NCI-H1436 (cell line): ENCODE measurements at regions not wholly inside any gene's neighbourhood (a gene's known extent, or its start where the extent isn't known, plus 50 kb on each side); places are given as distances from the start of the nearest gene placed in this dataset.

ENCODE experiments used
- DNase-seq: peaks from one replicate; lab custom pipeline; 2025; lab: John Stamatoyannopoulos, UW

- no peak for DNase-seq
These were observed 82.9 kb downstream of the ELOVL4 start for GRCh38 chr6:79864421-79864820.

DNA sequence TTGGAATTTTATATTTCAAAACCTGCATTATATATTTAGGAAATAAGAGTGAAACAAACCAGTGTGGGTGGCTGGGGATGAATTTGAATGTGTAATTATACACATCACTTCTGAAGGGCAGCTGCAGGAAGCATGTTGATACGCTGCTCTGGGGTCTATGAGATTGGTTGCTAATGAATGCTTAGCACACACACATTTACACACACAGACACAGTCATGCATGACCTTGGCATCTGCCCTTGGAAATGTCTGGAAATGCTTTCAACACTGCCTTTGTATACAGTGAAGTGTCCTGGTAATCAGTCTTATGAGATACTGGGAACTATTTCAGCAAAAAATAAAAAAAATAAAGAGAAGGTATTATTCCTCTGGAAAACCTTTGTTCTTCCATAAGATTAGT, 83.4 kb downstream of the ELOVL4 start:
- peak; percentile 19 for DNase-seq

DNA sequence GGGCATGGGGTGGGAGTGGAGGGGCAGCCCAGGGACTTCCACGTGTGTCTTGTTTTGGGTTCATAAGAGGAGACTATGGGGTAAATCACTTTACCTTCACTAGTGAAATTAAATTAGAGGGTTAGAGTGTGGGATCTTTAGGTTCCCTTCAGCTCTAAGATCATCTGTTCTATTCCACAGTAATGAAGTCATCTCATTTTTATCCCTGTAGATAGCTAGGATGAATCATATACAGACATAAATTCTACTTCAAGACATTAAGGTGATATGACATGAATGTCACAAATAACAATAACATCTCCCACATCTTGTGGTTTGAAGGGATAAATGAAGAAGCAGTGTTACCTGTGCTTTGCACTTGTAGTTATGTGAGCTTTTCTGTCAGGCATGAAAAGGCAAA, 83.8 kb downstream of the ELOVL4 start:
- no peak for DNase-seq

DNA sequence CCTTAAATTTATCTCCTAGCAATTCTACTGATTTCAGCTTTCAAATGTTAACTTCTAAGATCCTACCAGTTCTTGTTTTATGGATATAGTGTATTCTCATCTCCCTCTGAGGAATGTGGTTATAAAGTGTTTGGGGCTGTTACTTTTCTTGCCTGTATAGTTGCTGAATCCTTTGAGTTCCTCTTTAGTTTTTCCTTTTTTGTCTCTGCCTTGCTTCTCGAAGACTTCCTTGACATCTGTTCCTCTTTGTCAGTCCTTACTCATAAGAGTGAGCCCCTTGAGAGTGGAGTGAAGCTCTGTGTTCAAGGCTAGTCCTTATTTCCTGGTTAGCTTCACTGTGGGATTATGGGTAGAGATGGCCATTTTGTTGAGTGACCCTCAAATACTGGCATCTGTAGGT, 84.6 kb downstream of the ELOVL4 start:
- no peak for DNase-seq

GRCh38 chr6:79862126-79862525, 85.2 kb downstream of the ELOVL4 start:
- DNase-seq, result no peak

DNA sequence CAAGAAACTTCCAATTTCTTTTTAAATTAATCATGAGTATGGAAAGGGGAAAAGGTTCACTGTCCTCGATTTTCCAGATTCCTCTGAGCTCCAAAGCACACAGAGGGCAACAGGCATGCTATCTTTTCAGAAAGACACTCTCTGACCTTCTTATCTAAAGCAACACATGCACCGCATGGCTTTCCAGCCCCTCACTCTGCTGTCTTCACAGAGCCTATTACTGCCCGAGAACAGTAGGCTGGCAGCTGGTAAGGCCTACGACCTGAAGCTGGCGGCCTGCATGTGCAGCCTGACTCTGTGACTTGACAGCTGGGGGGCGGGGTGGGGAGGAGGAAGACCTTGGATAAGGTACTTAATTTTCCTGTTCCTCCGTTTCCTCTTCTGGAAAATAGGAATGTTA, 86.3 kb downstream of the ELOVL4 start:
- no peak for DNase-seq

DNA sequence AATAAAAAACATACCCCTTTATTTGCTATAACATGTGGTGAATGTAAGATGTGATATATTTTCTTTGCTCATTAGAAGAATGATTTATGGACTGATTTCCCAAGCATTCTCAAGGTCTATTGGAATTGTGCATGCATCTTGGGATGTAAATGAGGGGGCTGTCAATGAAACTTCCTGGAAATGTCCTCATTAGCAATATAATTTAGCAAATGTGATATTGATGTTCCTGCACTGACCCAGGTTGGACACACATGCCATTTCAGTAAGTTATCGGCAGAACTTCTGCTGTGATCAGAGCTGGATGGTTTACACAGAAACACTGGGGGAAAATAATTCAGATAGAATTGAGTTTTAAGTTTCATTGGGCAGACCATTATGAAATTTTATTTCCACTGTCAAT, 99.9 kb downstream of the ELOVL4 start:
- DNase-seq, result no peak

GRCh38 chr6:79842376-79843040, 104.8 kb downstream of the ELOVL4 start:
- no peak for DNase-seq

GRCh38 chr6:79841577-79842375, 105.6 kb downstream of the ELOVL4 start:
- DNase-seq, result no peak

- no peak for DNase-seq
These were observed 108.5 kb downstream of the ELOVL4 start for GRCh38 chr6:79838851-79839250.

GRCh38 chr6:79833964-79834284, 113.4 kb downstream of the ELOVL4 start:
- no peak for DNase-seq

GRCh38 chr6:79833264-79833963, 113.9 kb downstream of the ELOVL4 start:
- peak; percentile 10 for DNase-seq

DNA sequence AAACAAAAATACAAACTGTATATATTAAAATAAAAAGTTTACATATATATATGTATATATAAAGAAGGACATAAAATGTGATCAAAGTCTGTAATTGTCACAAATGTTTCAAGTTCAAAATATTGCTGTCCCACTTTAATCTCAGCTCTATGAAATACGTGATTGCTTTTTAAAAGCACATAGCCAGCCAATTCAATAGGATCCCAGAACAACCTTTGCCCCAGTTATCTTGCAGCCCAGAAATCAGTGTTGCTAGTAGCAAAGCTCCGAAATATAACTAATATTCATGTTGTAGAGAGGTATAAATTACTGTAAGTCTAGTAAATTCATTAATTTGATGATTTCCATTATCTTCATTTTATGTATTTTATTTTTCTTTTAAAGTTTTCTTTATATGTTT, 114.6 kb downstream of the ELOVL4 start:
- DNase-seq, result no peak

DNA sequence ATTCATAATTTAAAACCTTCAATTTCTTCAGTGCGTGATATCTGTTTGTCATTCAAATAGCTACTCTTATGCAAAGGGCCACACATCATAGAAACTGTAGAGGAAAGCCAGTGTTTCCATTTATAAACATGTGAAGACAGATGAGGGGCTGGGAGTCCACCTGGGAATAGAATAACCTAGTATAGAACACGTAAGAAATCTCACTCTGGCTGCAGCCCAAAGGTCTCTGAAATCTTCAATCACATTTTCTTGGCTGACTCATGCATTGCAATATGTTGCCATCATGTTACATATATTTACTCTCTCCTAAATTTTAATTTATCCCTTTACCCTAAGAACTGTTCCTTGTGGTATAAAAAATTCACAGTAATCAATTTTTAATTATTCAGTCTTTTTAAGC, 123.2 kb downstream of the ELOVL4 start:
- DNase-seq, result no peak

DNA sequence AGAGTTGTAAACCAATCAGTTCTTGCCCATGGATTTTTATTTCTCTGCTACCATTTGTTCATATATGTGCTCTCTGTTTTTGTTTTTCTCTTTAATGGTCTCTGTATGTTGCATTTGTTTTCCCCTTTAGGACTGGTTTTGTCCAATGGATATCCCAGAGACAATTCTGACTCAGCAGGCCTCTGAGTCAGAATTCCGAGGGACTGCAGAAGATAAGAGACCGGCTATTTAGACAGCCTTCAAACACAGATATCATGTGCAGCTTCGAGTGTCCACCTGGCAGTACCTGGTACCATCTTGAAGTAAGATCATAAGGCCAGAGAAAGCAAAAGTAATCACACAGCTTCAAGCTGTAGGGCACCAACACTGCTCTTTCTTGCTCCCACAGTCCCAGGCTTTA, 125.5 kb downstream of the ELOVL4 start:
- DNase-seq, result no peak

GRCh38 chr6:79818471-79818870, 128.9 kb downstream of the ELOVL4 start:
- DNase-seq, result no peak

DNA sequence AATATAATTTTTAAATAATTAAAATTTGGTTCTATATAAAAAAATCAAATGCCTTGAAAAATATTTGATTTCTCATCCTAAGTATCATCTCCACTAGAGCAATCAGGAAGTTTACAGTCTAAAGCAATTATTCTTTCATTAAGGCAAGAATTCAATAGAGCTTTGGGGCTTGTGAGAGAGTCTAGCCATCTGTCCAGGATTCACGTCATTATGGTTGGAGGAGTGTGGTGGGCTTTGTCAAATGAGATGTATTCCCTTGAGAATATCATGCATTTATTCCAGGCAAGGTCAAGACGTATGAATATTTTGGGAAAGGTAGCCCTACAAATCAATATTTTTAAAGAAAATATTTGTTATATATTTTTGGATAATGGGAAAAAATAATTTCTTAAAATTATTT, 132.4 kb downstream of the ELOVL4 start:
- DNase-seq, result no peak

- peak; percentile 66 for DNase-seq
These were observed 133.3 kb downstream of the ELOVL4 start for GRCh38 chr6:79813854-79814709.

GRCh38 chr6:79813143-79813850, 134.1 kb downstream of the ELOVL4 start:
- no peak for DNase-seq

DNA sequence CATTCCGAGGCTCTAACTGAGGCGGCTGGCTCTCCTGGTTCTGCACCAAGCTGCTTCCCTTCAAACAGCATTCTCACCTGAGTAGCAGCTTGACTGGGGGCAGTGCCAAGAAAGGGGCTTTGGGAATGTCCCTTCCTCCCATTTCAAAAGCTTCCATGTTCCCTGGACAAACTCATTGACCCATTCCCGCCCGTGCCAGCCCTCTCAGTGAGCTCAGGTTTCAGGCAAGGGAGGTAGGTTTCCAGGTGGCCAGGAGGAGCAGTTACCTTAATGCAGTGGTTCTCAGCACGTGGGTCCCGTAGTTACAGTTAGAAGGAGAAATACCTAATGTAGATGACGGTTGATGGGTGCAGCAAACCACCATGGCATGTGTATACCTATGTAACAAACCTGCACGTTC, 135.2 kb downstream of the ELOVL4 start:
- no peak for DNase-seq

GRCh38 chr6:79810871-79811270, 136.5 kb downstream of the ELOVL4 start:
- peak; percentile 63 for DNase-seq
